ENCODE measurements at regions not wholly inside any gene's neighbourhood (a gene's known extent, or its start where the extent isn't known, plus 50 kb on each side); places are given as distances from the start of the nearest gene placed in this dataset.
A peak's percentile ranks its signal among the peaks of the same experiment; 100 is the strongest.

DNA sequence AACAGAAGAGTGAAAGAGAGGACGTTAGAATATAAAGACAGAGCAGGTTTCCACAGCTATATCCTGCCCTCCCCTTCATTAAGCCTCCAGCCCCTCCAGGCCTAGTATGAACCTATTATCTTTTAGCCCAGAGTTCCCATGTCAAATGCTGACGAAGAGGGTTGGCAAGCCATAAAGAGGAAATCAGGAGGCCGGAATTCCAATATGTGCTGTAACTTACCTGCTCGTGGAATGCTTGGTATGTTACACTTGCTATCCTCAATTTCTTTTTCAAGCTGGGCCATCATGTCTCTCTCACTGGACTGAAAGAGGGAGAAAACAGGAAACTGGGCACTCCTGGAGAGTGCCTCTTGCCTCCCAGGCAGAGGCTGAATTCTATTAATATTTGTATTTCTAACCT is 264.1 kb downstream of the TRIB2 start:
- Mint-ChIP-seq H3K4me1 (no peaks in the 10 kb centered on the region), H3K4me3 (no peak overlapping the region), H3K27ac (no peak overlapping the region), H3K27me3 (peaks cover 24% of the 10 kb centered on the region), H3K9me3 (no peaks in the 10 kb centered on the region), H3K36me3 (no peaks in the 10 kb centered on the region)
- ATAC-seq = no peak

- ATAC-seq = no peak
- no peak overlapping the region for H3K4me3 Mint-ChIP-seq
- no peak overlapping the region for H3K27ac Mint-ChIP-seq
- peaks cover 20% of the 10 kb centered on the region for H3K27me3 Mint-ChIP-seq
- H3K9me3 Mint-ChIP-seq = no peaks in the 10 kb centered on the region
- H3K4me1 Mint-ChIP-seq = no peaks in the 10 kb centered on the region
- H3K36me3 Mint-ChIP-seq = no peaks in the 10 kb centered on the region
Observed at GRCh38 chr2:12982149-12982584, 265.4 kb downstream of the TRIB2 start.

DNA sequence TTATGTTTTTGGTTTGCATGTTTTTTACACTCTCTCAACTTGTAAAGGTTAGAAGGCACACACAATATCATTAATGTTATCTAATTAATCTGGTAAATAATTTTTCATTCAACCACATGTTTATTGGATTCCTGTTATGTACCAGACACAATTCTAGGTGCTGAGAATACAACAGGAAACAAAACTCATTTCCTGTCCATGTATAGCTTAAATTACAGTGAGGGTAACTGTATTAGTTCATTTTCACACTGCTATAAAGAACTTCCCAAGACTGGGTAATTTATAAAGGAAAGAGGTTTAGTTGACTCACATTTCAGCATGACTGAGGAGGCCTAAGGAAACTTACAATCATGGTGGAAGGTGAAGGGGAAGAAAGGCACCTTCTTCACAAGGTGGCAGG is 270.5 kb downstream of the TRIB2 start:
- ATAC-seq = no peak
- Mint-ChIP-seq H3K4me3 (no peak overlapping the region), H3K4me1 (no peaks in the 10 kb centered on the region), H3K9me3 (no peaks in the 10 kb centered on the region), H3K36me3 (no peaks in the 10 kb centered on the region), H3K27ac (no peak overlapping the region), H3K27me3 (peaks cover 11% of the 10 kb centered on the region)

- Mint-ChIP-seq H3K4me3 (no peak overlapping the region), H3K36me3 (no peaks in the 10 kb centered on the region), H3K27me3 (peaks cover 11% of the 10 kb centered on the region), H3K4me1 (no peaks in the 10 kb centered on the region), H3K27ac (no peak overlapping the region), H3K9me3 (no peaks in the 10 kb centered on the region)
- no peak for ATAC-seq
Observed at GRCh38 chr2:12988279-12988678, 271.5 kb downstream of the TRIB2 start.

DNA sequence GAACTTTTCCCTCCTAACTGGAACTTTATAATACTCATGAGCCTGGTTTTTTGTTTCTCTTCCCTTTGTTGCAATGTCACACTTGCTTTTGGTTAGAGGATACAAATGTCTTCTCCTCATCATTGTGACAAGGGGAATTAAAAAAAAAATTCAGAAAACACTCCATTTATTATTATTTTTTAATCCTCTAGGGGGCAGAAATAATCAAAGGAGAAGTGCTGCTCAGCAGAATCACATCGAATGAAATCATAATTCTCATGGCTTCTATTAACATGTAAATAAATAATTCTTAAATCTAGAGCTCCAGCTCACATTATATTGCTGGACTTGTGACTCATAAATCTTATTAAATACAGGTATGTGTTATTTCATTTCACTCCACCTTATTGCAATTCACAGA is 273.8 kb downstream of the TRIB2 start:
- no peaks in the 10 kb centered on the region for H3K36me3 Mint-ChIP-seq
- no peak overlapping the region for H3K27ac Mint-ChIP-seq
- no peaks in the 10 kb centered on the region for H3K9me3 Mint-ChIP-seq
- H3K27me3 Mint-ChIP-seq = peaks cover under 1% of the 10 kb centered on the region
- no peak overlapping the region for H3K4me3 Mint-ChIP-seq
- no peaks in the 10 kb centered on the region for H3K4me1 Mint-ChIP-seq
- ATAC-seq = no peak

GRCh38 chr2:12998685-12999084 is 281.9 kb downstream of the TRIB2 start:
- Mint-ChIP-seq H3K4me1 (no peaks in the 10 kb centered on the region), H3K27me3 (no peaks in the 10 kb centered on the region), H3K36me3 (no peaks in the 10 kb centered on the region), H3K27ac (no peak overlapping the region), H3K4me3 (no peak overlapping the region), H3K9me3 (no peaks in the 10 kb centered on the region)
- ATAC-seq = no peak

DNA sequence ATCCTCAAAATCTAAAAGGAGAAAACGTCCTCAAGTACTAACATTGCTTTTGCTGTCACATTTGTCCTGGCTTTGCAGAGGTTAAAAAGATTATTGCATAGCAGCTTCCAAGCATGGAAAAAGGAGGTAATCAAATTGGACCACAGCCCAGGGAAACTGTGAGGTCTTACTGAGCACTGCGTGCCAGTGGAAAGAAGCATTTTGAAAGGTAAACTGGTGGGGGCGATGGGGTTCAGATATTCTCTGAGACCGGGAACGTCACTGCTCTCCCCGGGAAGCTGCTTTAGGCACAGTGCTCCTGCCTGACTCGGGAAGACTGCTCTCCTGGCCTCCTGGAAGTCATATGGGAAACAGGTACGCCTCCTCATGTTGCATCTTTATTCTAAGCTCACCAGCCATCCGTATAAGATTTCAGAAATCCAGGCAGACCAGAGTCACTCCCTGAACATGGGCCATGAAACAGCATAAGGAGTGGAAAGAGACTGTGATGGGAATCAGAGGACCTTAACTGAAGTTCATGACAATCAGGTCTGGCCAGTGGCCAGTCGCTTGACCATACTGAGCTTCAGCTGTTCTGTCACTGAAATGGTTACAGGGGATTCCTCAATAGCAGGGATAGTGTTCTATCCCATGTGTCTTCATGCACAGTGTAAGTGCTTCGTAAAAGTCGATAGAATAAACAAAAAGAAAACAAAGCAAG is 284.1 kb downstream of the TRIB2 start:
- no peaks in the 10 kb centered on the region for H3K27me3 Mint-ChIP-seq
- no peak overlapping the region for H3K4me3 Mint-ChIP-seq
- no peaks in the 10 kb centered on the region for H3K4me1 Mint-ChIP-seq
- H3K9me3 Mint-ChIP-seq = no peaks in the 10 kb centered on the region
- ATAC-seq = no peak
- no peak overlapping the region for H3K27ac Mint-ChIP-seq
- no peaks in the 10 kb centered on the region for H3K36me3 Mint-ChIP-seq

DNA sequence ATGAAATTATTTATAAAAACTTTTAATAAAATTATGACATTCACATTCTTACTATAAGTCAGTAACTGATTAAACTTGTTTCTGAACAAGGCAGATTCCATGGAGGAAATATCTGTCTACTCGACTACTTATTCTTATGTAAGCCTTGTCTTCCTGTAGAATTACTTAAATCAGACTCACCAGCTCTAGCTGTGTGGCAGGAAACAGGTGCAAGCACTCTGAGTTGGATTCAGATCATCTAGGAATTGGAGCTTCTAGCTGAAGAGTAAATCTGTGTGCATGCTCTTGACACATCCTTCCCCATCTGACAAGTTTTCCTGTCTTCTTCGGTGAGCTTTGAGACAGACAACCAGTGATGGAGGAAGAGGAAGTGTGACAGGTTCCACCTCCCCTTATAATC is 284.7 kb downstream of the TRIB2 start:
- Mint-ChIP-seq H3K36me3 (no peaks in the 10 kb centered on the region), H3K9me3 (no peaks in the 10 kb centered on the region), H3K27me3 (no peaks in the 10 kb centered on the region), H3K4me3 (no peak overlapping the region), H3K27ac (no peak overlapping the region), H3K4me1 (no peaks in the 10 kb centered on the region)
- ATAC-seq = no peak

- H3K36me3 Mint-ChIP-seq = no peaks in the 10 kb centered on the region
- H3K27me3 Mint-ChIP-seq = peaks cover 6% of the 10 kb centered on the region
- H3K4me3 Mint-ChIP-seq = no peak overlapping the region
- ATAC-seq = no peak
- no peaks in the 10 kb centered on the region for H3K9me3 Mint-ChIP-seq
- no peaks in the 10 kb centered on the region for H3K4me1 Mint-ChIP-seq
- no peak overlapping the region for H3K27ac Mint-ChIP-seq
Observed at GRCh38 chr2:13002536-13003331, 286.0 kb downstream of the TRIB2 start.

DNA sequence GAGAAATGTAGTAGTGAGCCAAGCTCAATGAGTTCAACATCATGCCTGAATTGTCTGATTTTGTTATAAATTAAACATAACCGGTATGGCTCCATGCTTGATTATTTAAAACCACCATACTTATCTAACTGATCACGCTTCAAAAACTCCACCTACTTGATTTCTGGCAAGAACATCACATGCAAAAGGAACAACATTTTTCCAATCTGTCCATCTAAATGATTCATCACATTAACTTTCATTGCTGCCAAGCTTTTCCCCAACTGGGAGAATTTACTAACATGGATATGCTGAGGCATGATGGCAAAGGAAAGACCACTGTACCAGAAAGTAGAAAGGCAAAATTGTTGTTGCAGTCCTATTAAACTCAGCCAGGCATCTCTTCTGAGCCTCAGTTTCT is 286.8 kb downstream of the TRIB2 start:
- no peak for ATAC-seq
- no peaks in the 10 kb centered on the region for H3K4me1 Mint-ChIP-seq
- no peak overlapping the region for H3K4me3 Mint-ChIP-seq
- peaks cover 7% of the 10 kb centered on the region for H3K27me3 Mint-ChIP-seq
- no peaks in the 10 kb centered on the region for H3K9me3 Mint-ChIP-seq
- no peak overlapping the region for H3K27ac Mint-ChIP-seq
- no peaks in the 10 kb centered on the region for H3K36me3 Mint-ChIP-seq

DNA sequence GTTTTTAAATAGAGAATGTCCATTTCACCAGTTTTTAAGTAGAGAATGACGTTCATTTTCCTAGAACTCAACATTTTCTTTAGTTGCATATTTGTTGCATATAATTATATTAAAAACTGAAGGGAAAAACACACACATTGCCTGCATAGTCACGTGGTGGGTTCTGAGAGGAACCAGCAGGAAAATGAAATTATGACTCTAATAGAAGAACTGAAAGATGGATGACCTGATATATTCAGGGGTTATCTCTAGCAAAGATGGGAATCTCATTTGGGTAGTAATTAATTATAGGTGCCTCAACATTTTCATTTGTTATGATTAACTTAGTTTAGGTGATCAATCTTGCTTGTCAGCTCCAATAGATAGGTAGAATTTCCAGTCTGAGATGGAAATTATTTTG is 288.3 kb downstream of the TRIB2 start:
- Mint-ChIP-seq H3K4me3 (no peak overlapping the region), H3K27me3 (peaks cover 7% of the 10 kb centered on the region), H3K4me1 (no peaks in the 10 kb centered on the region), H3K36me3 (no peaks in the 10 kb centered on the region), H3K9me3 (no peaks in the 10 kb centered on the region), H3K27ac (no peak overlapping the region)
- ATAC-seq = no peak

DNA sequence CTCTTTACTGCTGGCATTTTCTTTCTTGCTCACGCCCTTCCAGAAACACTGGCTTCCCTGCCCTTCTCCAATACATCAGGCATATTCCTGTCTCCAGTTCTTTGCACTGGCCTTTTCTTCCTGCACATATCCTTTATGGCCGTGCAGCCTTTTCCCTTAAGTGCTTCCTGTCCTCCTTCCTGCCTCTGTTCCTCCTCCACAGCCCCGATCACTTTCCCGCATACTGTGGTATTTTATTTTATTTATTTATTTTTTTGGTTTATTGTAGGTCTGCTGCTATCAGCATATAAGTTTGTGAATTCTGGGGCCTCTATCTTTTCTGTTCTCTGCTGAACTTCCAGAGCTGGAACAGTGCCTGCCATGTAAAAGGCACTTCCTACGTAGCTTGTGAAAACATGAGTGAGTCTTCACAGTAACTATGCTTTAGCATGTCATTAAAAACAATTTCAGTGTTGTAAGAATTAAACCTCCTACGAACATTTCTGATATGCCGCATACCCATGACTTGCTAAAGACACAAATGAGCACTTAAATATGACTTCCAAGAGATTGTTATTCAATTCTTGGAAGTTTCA is 289.1 kb downstream of the TRIB2 start:
- Mint-ChIP-seq H3K36me3 (no peaks in the 10 kb centered on the region), H3K9me3 (no peaks in the 10 kb centered on the region), H3K4me3 (no peak overlapping the region), H3K4me1 (no peaks in the 10 kb centered on the region), H3K27ac (no peak overlapping the region), H3K27me3 (peaks cover 7% of the 10 kb centered on the region)
- ATAC-seq = no peak

DNA sequence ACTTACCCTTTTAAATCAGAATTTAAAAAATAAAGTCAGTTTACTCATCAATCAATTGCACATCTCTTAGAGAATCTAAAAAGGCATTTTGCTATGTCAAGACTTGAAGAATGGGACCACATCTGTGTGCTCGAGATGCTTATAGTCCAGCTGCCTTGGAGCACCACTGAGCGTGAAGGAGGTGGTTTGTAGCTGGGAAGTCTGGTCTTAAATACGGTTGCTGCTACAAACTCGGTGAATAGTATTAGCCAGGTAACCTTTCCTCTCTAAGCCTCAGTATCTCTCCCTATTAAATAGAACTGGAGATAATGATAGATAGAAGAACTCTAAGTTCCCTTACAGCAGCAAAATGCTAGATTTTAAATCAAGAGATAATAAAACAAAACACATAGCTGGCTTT is 289.7 kb downstream of the TRIB2 start:
- Mint-ChIP-seq H3K36me3 (no peaks in the 10 kb centered on the region), H3K4me1 (no peaks in the 10 kb centered on the region), H3K4me3 (no peak overlapping the region), H3K27me3 (peaks cover 7% of the 10 kb centered on the region), H3K9me3 (no peaks in the 10 kb centered on the region), H3K27ac (no peak overlapping the region)
- ATAC-seq = no peak

DNA sequence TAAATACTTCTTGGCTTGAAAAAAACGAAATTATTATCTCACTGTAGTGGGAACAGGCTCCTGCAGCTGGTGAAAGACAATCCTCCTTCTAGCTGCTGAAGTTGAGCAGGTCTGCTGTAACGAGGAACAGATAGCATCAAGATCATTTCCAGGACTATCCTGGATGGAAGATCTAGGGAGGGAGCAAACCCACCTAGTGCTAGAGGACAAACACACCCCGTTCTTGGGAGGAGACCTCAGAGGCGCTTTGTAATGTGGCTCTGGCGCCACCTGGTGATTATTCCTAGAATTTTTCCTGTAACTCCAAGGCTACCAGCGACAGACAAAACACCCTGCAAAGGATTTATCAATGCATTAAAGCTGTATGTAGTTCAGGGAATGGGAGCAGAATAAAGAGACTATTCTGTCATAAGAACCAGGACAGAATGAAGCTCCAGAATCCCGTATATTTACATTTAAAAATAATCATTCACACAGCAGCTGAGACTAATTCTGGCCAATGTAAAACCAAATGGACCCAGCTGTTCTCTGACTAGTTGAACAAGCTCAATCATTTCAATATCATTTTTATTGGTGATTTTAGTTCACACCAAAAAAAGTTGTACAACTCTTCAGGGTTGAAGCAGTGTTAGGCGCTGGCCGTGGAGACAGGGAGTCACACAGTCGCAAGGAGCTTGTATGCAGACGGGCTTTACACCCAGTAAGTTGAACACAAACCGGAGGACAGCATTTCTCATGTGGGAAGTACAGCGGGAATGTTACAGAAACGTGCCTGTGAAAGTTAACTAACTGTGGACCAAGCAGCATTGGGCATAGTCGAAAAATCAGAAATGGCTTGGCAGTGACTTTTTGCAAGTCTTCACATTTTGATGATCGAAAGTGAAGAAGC is 290.3 kb downstream of the TRIB2 start:
- no peaks in the 10 kb centered on the region for H3K36me3 Mint-ChIP-seq
- H3K4me3 Mint-ChIP-seq = no peak overlapping the region
- no peak overlapping the region for H3K27ac Mint-ChIP-seq
- no peaks in the 10 kb centered on the region for H3K9me3 Mint-ChIP-seq
- no peaks in the 10 kb centered on the region for H3K4me1 Mint-ChIP-seq
- H3K27me3 Mint-ChIP-seq = peaks cover 11% of the 10 kb centered on the region
- ATAC-seq = peak; percentile 53

GRCh38 chr2:13009027-13009642 is 292.4 kb downstream of the TRIB2 start:
- H3K27me3 Mint-ChIP-seq = peaks cover 31% of the 10 kb centered on the region
- no peaks in the 10 kb centered on the region for H3K36me3 Mint-ChIP-seq
- H3K4me1 Mint-ChIP-seq = no peaks in the 10 kb centered on the region
- no peak overlapping the region for H3K4me3 Mint-ChIP-seq
- no peak for ATAC-seq
- H3K9me3 Mint-ChIP-seq = no peaks in the 10 kb centered on the region
- no peak overlapping the region for H3K27ac Mint-ChIP-seq

Data from stimulated activated memory B cell treated with anti-CD40 and anti-IgM and Interleukin-4, amounts not matched to agents 10 μg/mL and 1 μg/mL and 100 μg/mL, for 72 hours (primary cell).